ENCODE measurements at regions not wholly inside any gene's neighbourhood (a gene's known extent, or its start where the extent isn't known, plus 50 kb on each side); places are given as distances from the start of the nearest gene placed in this dataset.
"Not testable (repeated sequence)": the region's sequence is repeated elsewhere in the genome, so short reads cannot be mapped to it uniquely, and the experiment has no call there.

- DNase-seq (ENCODE audit: low read depth, low spot score), result no peak
Observed at GRCh38 chr17:34076743-34077631, 178.1 kb upstream of the CCL2 start.

GRCh38 chr17:34081269-34081668 lies 173.8 kb upstream of the CCL2 start:
- DNase-seq (ENCODE audit: low read depth, low spot score), result no peak

- DNase-seq (ENCODE audit: low read depth, low spot score), result no peak
Observed at GRCh38 chr17:34082404-34082803, 172.7 kb upstream of the CCL2 start.

GRCh38 chr17:34089042-34089441 lies 166.0 kb upstream of the CCL2 start:
- not testable (repeated sequence) for DNase-seq (ENCODE audit: low read depth, low spot score)

GRCh38 chr17:34090593-34090992 lies 164.5 kb upstream of the CCL2 start:
- DNase-seq (ENCODE audit: low read depth, low spot score), result no peak

GRCh38 chr17:34091975-34092374 lies 163.1 kb upstream of the CCL2 start:
- DNase-seq (ENCODE audit: low read depth, low spot score), result no peak

GRCh38 chr17:34095106-34095505 lies 160.0 kb upstream of the CCL2 start:
- no peak for DNase-seq (ENCODE audit: low read depth, low spot score)

GRCh38 chr17:34098699-34099098 lies 156.4 kb upstream of the CCL2 start:
- DNase-seq (ENCODE audit: low read depth, low spot score), result no peak

- no peak for DNase-seq (ENCODE audit: low read depth, low spot score)
Observed at GRCh38 chr17:34099859-34100515, 155.1 kb upstream of the CCL2 start.

GRCh38 chr17:34107019-34107418 lies 148.1 kb upstream of the CCL2 start:
- no peak for DNase-seq (ENCODE audit: low read depth, low spot score)

- DNase-seq (ENCODE audit: low read depth, low spot score), result no peak
Observed at GRCh38 chr17:34110315-34110714, 144.8 kb upstream of the CCL2 start.

GRCh38 chr17:34113089-34113488 lies 142.0 kb upstream of the CCL2 start:
- no peak for DNase-seq (ENCODE audit: low read depth, low spot score)

- DNase-seq (ENCODE audit: low read depth, low spot score), result no peak
Observed at GRCh38 chr17:34114174-34114573, 140.9 kb upstream of the CCL2 start.

- DNase-seq (ENCODE audit: low read depth, low spot score), result no peak
Observed at GRCh38 chr17:34116306-34116705, 138.8 kb upstream of the CCL2 start.

GRCh38 chr17:34117332-34117731 lies 137.8 kb upstream of the CCL2 start:
- no peak for DNase-seq (ENCODE audit: low read depth, low spot score)

- DNase-seq (ENCODE audit: low read depth, low spot score), result no peak
Observed at GRCh38 chr17:34117811-34118210, 137.3 kb upstream of the CCL2 start.

GRCh38 chr17:34118564-34118963 lies 136.5 kb upstream of the CCL2 start:
- DNase-seq (ENCODE audit: low read depth, low spot score), result no peak

GRCh38 chr17:34121311-34121710 lies 133.8 kb upstream of the CCL2 start:
- no peak for DNase-seq (ENCODE audit: low read depth, low spot score)

GRCh38 chr17:34122515-34122914 lies 132.6 kb upstream of the CCL2 start:
- DNase-seq (ENCODE audit: low read depth, low spot score), result no peak

GRCh38 chr17:34125010-34125409 lies 130.1 kb upstream of the CCL2 start:
- DNase-seq (ENCODE audit: low read depth, low spot score), result no peak

- DNase-seq (ENCODE audit: low read depth, low spot score), result no peak
Observed at GRCh38 chr17:34125921-34126320, 129.2 kb upstream of the CCL2 start.

GRCh38 chr17:34126496-34126895 lies 128.6 kb upstream of the CCL2 start:
- DNase-seq (ENCODE audit: low read depth, low spot score), result no peak

GRCh38 chr17:34126965-34127364 lies 128.1 kb upstream of the CCL2 start:
- no peak for DNase-seq (ENCODE audit: low read depth, low spot score)

Data from activated CD4-positive, CD25-positive, alpha-beta regulatory T cell treated with anti-CD3 and anti-CD28 coated beads, Interleukin-2, amount 50 U/mL, for 16 hours (primary cell).